ENCODE measurements at regions not wholly inside any gene's neighbourhood (a gene's known extent, or its start where the extent isn't known, plus 50 kb on each side); places are given as distances from the start of the nearest gene placed in this dataset.

- H3K27me3 ChIP-seq = no peaks in the 10 kb centered on the region
- intact Hi-C loops (cut with DNase I) = no loop called here
- TF ChIP-seq CTCF (IDR thresholded peaks at IDR 0.05) (no peak), POLR2A (IDR thresholded peaks at IDR 0.05) (no peak)
- ATAC-seq (no peak), DNase-seq (no peak)
- no peaks in the 10 kb centered on the region for H3K9me3 ChIP-seq
- no peaks in the 10 kb centered on the region for H3K4me1 ChIP-seq
- no peak overlapping the region for H3K27ac ChIP-seq
- H3K4me3 ChIP-seq = no peak overlapping the region
- H3K36me3 ChIP-seq = no peaks in the 10 kb centered on the region
These were observed 633.2 kb downstream of the ACTR3B start for GRCh38 chr7:153392726-153393125.

GRCh38 chr7:153393666-153394065 is 634.1 kb downstream of the ACTR3B start:
- Histone ChIP-seq H3K36me3 (no peaks in the 10 kb centered on the region), H3K9me3 (no peaks in the 10 kb centered on the region), H3K27ac (no peak overlapping the region), H3K4me3 (no peak overlapping the region), H3K27me3 (no peaks in the 10 kb centered on the region), H3K4me1 (no peaks in the 10 kb centered on the region)
- no peak for DNase-seq
- WGBS (ENCODE audit: insufficient coverage, low coverage, low lambda C conversion rate, missing lambda C conversion rate) = 70% methylated on average over 3 of the region's 3 CpGs
- no peak for ATAC-seq
- TF ChIP-seq POLR2A (IDR thresholded peaks at IDR 0.05) (no peak), CTCF (IDR thresholded peaks at IDR 0.05) (no peak)
- intact Hi-C loops (cut with DNase I) = no loop called here

GRCh38 chr7:153396475-153396874 is 636.9 kb downstream of the ACTR3B start:
- ATAC-seq (no peak), DNase-seq (no peak)
- TF ChIP-seq POLR2A (IDR thresholded peaks at IDR 0.05) = no peak
- no peak for TF ChIP-seq CTCF (IDR thresholded peaks at IDR 0.05)
- Histone ChIP-seq H3K36me3 (no peaks in the 10 kb centered on the region), H3K4me3 (no peak overlapping the region), H3K27ac (no peak overlapping the region), H3K9me3 (no peaks in the 10 kb centered on the region), H3K27me3 (no peaks in the 10 kb centered on the region), H3K4me1 (no peaks in the 10 kb centered on the region)
- 49% methylated on average over 2 of the region's 2 CpGs for WGBS (ENCODE audit: insufficient coverage, low coverage, low lambda C conversion rate, missing lambda C conversion rate)
- intact Hi-C loops (cut with DNase I) = no loop called here

- H3K27ac ChIP-seq = no peak overlapping the region
- WGBS (ENCODE audit: insufficient coverage, low coverage, low lambda C conversion rate, missing lambda C conversion rate) = 44% methylated on average over 4 of the region's 4 CpGs
- no peak for DNase-seq
- TF ChIP-seq CTCF (IDR thresholded peaks at IDR 0.05) (no peak), POLR2A (IDR thresholded peaks at IDR 0.05) (no peak)
- no peak for ATAC-seq
- no peaks in the 10 kb centered on the region for H3K4me1 ChIP-seq
- intact Hi-C loops (cut with DNase I) = no loop called here
- H3K4me3 ChIP-seq = no peak overlapping the region
- H3K9me3 ChIP-seq = no peaks in the 10 kb centered on the region
- H3K36me3 ChIP-seq = no peaks in the 10 kb centered on the region
- no peaks in the 10 kb centered on the region for H3K27me3 ChIP-seq
These were observed 637.9 kb downstream of the ACTR3B start for GRCh38 chr7:153397459-153397858.

GRCh38 chr7:153397906-153398305 is 638.4 kb downstream of the ACTR3B start:
- no peaks in the 10 kb centered on the region for H3K9me3 ChIP-seq
- intact Hi-C loops (cut with DNase I) = no loop called here
- H3K36me3 ChIP-seq = no peaks in the 10 kb centered on the region
- DNase-seq (no peak), ATAC-seq (no peak)
- TF ChIP-seq CTCF (IDR thresholded peaks at IDR 0.05) = no peak
- no peak for TF ChIP-seq POLR2A (IDR thresholded peaks at IDR 0.05)
- H3K27ac ChIP-seq = no peak overlapping the region
- no peaks in the 10 kb centered on the region for H3K4me1 ChIP-seq
- no peaks in the 10 kb centered on the region for H3K27me3 ChIP-seq
- H3K4me3 ChIP-seq = no peak overlapping the region
- WGBS (ENCODE audit: insufficient coverage, low coverage, low lambda C conversion rate, missing lambda C conversion rate) = 67% methylated on average over 3 of the region's 3 CpGs
